Activated CD4-positive, alpha-beta memory T cell treated with anti-CD3 and anti-CD28 coated beads for 36 hours (primary cell): ENCODE measurements at regions not wholly inside any gene's neighbourhood (a gene's known extent, or its start where the extent isn't known, plus 50 kb on each side); places are given as distances from the start of the nearest gene placed in this dataset.

Experiments used
- CTCF ChIA-PET: fragments of 350-600 bp; sonication (Branson Sonifier 250); formaldehyde crosslinking; loops from one replicate; lab custom pipeline; 2021; ENCODE audit warnings: antibody characterized with exemption, inconsistent platforms; lab: Charles Lee
- POLR2A ChIA-PET: fragments of 350-600 bp; sonication (Branson Sonifier 250); formaldehyde crosslinking; loops from one replicate; lab custom pipeline; 2021; ENCODE audit warnings: antibody characterized with exemption; lab: Charles Lee
- DNase-seq: peaks from one replicate; pipeline ENCODE4 v3.0.0-alpha.2; 2020
- H3K27ac Mint-ChIP-seq: one replicate; pipeline ENCODE4 v1.8.0; 2021; ENCODE audit warnings: mixed read lengths
- H3K27me3 Mint-ChIP-seq: one replicate; pipeline ENCODE4 v1.8.0; 2021; ENCODE audit warnings: mixed read lengths
- H3K36me3 Mint-ChIP-seq: one replicate; pipeline ENCODE4 v1.8.0; 2021; ENCODE audit warnings: mixed read lengths
- H3K4me1 Mint-ChIP-seq: one replicate; pipeline ENCODE4 v1.8.0; 2021; ENCODE audit warnings: low read depth, mixed read lengths
- H3K4me3 Mint-ChIP-seq: one replicate; pipeline ENCODE4 v1.8.0; 2021; ENCODE audit warnings: mild to moderate bottlenecking, mixed read lengths
- H3K9me3 Mint-ChIP-seq: one replicate; pipeline ENCODE4 v1.8.0; 2021; ENCODE audit warnings: mixed read lengths
- intact Hi-C: fragments of 100-400 bp; cut with micrococcal nuclease; formaldehyde crosslinking; loops from one replicate; pipeline ENCODE4 v1.15.1; 2023

DNA sequence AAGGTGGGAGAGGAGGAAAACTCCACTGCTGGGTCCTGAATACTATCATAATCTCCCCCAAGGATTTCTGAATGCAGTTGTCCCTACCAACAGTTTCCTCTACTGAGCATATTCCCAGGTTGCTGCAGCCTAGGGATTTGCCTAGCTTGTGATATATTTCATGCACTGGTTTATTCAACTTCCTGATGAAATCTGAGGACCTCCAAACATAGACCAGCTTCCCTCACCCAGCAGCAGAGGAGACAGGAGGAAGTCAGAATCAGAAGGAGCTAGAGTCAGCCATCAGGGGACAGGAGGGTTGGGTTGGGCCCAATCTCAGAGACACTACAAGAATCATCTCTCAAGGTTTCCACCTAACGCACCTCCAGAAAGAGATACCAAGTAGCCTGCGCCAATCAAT is 138.4 kb upstream of the TOP1 start:
- no peak overlapping the region for H3K4me3 Mint-ChIP-seq
- POLR2A ChIA-PET, result no interaction called here
- H3K9me3 Mint-ChIP-seq, result no peaks in the 10 kb centered on the region
- DNase-seq, result no peak
- H3K27me3 Mint-ChIP-seq, result no peaks in the 10 kb centered on the region
- intact Hi-C loops, result no loop called here
- no peaks in the 10 kb centered on the region for H3K36me3 Mint-ChIP-seq
- no peak overlapping the region for H3K27ac Mint-ChIP-seq
- no peaks in the 10 kb centered on the region for H3K4me1 Mint-ChIP-seq
- CTCF ChIA-PET, result no interaction called here

DNA sequence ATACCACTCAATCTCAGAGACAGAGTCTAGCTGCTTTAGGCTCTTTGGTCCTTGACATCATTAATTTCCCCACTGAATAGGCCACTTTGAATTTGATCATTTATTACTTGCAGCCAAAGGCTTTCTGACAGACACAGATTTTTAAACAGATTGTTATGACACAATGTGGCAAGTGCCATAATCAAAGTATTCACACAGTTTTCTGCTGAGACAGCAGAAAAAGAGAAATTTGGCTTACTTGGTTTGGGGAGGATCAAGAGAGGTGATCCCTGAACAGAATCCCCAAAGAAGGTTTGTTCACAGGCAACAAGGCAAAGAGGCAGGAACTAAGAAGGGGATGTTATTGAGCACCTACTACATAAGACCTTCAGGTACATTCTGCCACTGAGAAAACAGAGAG is 138.0 kb upstream of the TOP1 start:
- intact Hi-C loops, result no loop called here
- no peaks in the 10 kb centered on the region for H3K36me3 Mint-ChIP-seq
- H3K4me1 Mint-ChIP-seq, result no peaks in the 10 kb centered on the region
- no peak for DNase-seq
- H3K27ac Mint-ChIP-seq, result no peak overlapping the region
- no peaks in the 10 kb centered on the region for H3K27me3 Mint-ChIP-seq
- no peaks in the 10 kb centered on the region for H3K9me3 Mint-ChIP-seq
- H3K4me3 Mint-ChIP-seq, result no peak overlapping the region
- CTCF ChIA-PET, result no interaction called here
- POLR2A ChIA-PET, result no interaction called here

DNA sequence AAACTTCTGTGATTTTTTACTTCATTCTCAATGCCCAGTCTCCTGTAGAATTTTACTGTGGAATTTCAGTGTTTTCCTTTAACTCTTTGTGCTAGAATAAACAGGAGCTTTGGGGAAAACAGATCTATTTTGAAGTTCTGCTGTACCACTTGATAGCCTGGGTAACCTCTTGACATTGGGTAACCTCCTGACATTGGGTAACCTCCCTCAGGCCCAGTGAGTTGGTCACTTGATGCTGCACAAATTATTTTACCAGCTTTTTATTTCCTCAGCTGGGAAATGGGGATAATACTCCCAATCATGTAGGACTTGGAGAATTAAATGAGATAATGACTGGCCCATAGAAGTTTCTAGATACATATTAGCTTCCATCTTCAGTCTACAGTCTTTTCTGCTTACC is 137.3 kb upstream of the TOP1 start:
- no peaks in the 10 kb centered on the region for H3K9me3 Mint-ChIP-seq
- ChIA-PET POLR2A (no interaction called here), CTCF (interaction anchor here (1.1 kb wide), 1 partner anchor 10 kb away, joined by 3 read pairs; no protein-coding TSS in a partner anchor)
- H3K4me3 Mint-ChIP-seq, result no peak overlapping the region
- no peaks in the 10 kb centered on the region for H3K4me1 Mint-ChIP-seq
- H3K27ac Mint-ChIP-seq, result no peak overlapping the region
- no peak for DNase-seq
- H3K27me3 Mint-ChIP-seq, result no peaks in the 10 kb centered on the region
- intact Hi-C loops, result no loop called here
- no peaks in the 10 kb centered on the region for H3K36me3 Mint-ChIP-seq

DNA sequence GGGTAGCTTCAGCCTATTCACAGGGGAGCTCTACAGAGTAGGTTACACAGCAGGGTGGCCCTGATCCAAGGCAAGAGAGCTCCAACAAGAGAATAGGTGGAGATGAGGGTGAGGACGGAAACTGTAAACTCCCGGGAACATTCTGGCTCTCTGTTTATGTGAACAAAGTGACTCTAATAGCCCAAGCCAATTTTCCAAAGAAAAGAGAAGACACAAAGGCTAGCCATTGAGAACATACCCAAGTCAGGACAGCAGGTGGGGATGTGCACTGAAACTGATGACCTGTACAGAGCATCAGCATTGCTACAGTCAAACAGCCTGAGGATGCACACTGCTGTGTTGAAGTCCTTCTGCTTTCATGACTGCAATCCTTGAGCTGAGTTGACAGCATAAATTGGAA is 136.0 kb upstream of the TOP1 start:
- no peak for DNase-seq
- Mint-ChIP-seq H3K27ac (no peak overlapping the region), H3K9me3 (no peaks in the 10 kb centered on the region), H3K4me3 (no peak overlapping the region), H3K36me3 (no peaks in the 10 kb centered on the region), H3K4me1 (no peaks in the 10 kb centered on the region), H3K27me3 (no peaks in the 10 kb centered on the region)
- intact Hi-C loops, result no loop called here
- ChIA-PET POLR2A (no interaction called here), CTCF (interaction anchor here (0.7 to 1.1 kb wide), 2 partner anchors 12 to 71 kb away, joined by 3 read pairs; no protein-coding TSS in a partner anchor)

DNA sequence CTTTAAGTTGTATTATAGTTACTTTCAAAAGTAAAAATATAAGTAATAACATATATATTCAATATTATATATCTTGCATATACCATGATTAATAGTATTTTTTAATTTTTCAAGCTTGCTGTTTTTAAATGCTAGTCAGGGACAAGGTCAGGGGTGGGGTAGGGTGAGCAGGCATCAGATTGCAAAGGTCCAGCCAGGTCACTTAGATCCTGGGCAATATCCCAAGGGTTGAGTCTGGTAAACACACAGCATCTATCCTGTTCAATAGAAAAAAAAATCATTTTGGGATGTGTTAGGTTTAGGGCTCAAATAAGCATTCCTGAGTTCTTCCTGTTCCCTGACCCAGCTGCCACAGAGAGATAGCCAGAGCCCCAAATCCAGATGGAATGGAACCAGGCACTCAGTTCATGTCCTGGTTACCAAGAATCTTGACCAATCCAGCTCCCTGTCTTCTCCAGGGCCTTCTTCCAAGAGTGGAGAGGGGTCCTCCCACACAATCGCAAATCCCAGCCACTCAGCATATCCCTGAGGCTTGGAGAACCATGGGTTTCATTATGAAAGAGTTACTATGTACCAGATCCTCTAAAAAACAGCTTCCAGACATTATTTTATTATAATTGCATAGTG is 134.9 kb upstream of the TOP1 start:
- ChIA-PET POLR2A (no interaction called here), CTCF (no interaction called here)
- Mint-ChIP-seq H3K9me3 (no peaks in the 10 kb centered on the region), H3K27ac (no peak overlapping the region), H3K36me3 (no peaks in the 10 kb centered on the region), H3K4me1 (no peaks in the 10 kb centered on the region), H3K27me3 (peaks cover 2% of the 10 kb centered on the region), H3K4me3 (no peak overlapping the region)
- intact Hi-C loops, result no loop called here
- DNase-seq, result no peak

GRCh38 chr20:40894237-40894630 is 134.4 kb upstream of the TOP1 start:
- Mint-ChIP-seq H3K36me3 (no peaks in the 10 kb centered on the region), H3K4me1 (no peaks in the 10 kb centered on the region), H3K9me3 (no peaks in the 10 kb centered on the region), H3K4me3 (no peak overlapping the region), H3K27me3 (peaks cover 3% of the 10 kb centered on the region), H3K27ac (no peak overlapping the region)
- POLR2A ChIA-PET, result no interaction called here
- CTCF ChIA-PET, result no interaction called here
- no peak for DNase-seq
- intact Hi-C loops, result no loop called here

GRCh38 chr20:40895182-40895581 is 133.4 kb upstream of the TOP1 start:
- ChIA-PET POLR2A (no interaction called here), CTCF (no interaction called here)
- no peak overlapping the region for H3K4me3 Mint-ChIP-seq
- DNase-seq, result no peak
- no peaks in the 10 kb centered on the region for H3K9me3 Mint-ChIP-seq
- no peaks in the 10 kb centered on the region for H3K36me3 Mint-ChIP-seq
- intact Hi-C loops, result no loop called here
- peaks cover 3% of the 10 kb centered on the region for H3K27me3 Mint-ChIP-seq
- no peaks in the 10 kb centered on the region for H3K4me1 Mint-ChIP-seq
- H3K27ac Mint-ChIP-seq, result no peak overlapping the region

GRCh38 chr20:40896814-40897700 is 131.6 kb upstream of the TOP1 start:
- Mint-ChIP-seq H3K36me3 (no peaks in the 10 kb centered on the region), H3K9me3 (no peaks in the 10 kb centered on the region), H3K27me3 (peaks cover 3% of the 10 kb centered on the region), H3K4me3 (no peak overlapping the region), H3K27ac (no peak overlapping the region), H3K4me1 (no peaks in the 10 kb centered on the region)
- intact Hi-C loops, result no loop called here
- CTCF ChIA-PET, result no interaction called here
- POLR2A ChIA-PET, result no interaction called here
- DNase-seq, result no peak

DNA sequence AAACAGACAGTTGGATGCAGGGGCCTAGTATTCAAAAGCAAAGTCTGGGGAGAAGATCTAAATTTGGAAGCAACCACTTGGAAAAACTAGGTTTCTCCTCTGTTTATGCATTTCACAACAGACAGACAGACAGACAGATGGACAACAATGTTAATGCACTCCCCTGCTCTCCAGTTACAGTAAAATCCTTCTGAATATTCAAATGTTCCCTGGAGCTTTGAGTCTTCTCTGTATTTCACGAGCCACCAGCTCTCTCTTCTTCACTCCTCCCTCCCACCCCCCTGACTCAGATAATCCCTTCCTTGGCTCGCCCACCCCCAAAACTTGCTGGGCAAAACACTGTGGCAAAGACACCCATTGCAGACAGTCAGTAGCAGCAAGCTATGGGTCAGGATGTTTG is 129.3 kb upstream of the TOP1 start:
- POLR2A ChIA-PET, result no interaction called here
- Mint-ChIP-seq H3K4me3 (no peak overlapping the region), H3K4me1 (no peaks in the 10 kb centered on the region), H3K27ac (no peak overlapping the region), H3K9me3 (no peaks in the 10 kb centered on the region), H3K27me3 (peaks cover 3% of the 10 kb centered on the region), H3K36me3 (no peaks in the 10 kb centered on the region)
- intact Hi-C loops, result no loop called here
- no peak for DNase-seq
- CTCF ChIA-PET, result no interaction called here

- Mint-ChIP-seq H3K36me3 (no peaks in the 10 kb centered on the region), H3K4me1 (no peaks in the 10 kb centered on the region), H3K4me3 (no peak overlapping the region), H3K27me3 (peaks cover 3% of the 10 kb centered on the region), H3K27ac (no peak overlapping the region), H3K9me3 (no peaks in the 10 kb centered on the region)
- no peak for DNase-seq
- ChIA-PET CTCF (no interaction called here), POLR2A (no interaction called here)
- intact Hi-C loops, result no loop called here
Measured at GRCh38 chr20:40900666-40901215, 127.9 kb upstream of the TOP1 start.

GRCh38 chr20:40902661-40903060 is 126.0 kb upstream of the TOP1 start:
- CTCF ChIA-PET, result no interaction called here
- H3K4me3 Mint-ChIP-seq, result no peak overlapping the region

GRCh38 chr20:40908309-40908708 is 120.3 kb upstream of the TOP1 start:
- peaks cover 2% of the 10 kb centered on the region for H3K27me3 Mint-ChIP-seq
- no peak overlapping the region for H3K27ac Mint-ChIP-seq
- ChIA-PET POLR2A (no interaction called here), CTCF (no interaction called here)
- no peak overlapping the region for H3K4me3 Mint-ChIP-seq
- intact Hi-C loops, result no loop called here
- DNase-seq, result no peak
- H3K9me3 Mint-ChIP-seq, result no peaks in the 10 kb centered on the region
- no peaks in the 10 kb centered on the region for H3K4me1 Mint-ChIP-seq
- H3K36me3 Mint-ChIP-seq, result no peaks in the 10 kb centered on the region

More at GRCh38 chr20:40902661-40903060, 126.0 kb upstream of the TOP1 start:
- intact Hi-C loops, result no loop called here
- H3K4me1 Mint-ChIP-seq, result no peaks in the 10 kb centered on the region
- peaks cover 3% of the 10 kb centered on the region for H3K27me3 Mint-ChIP-seq
- no peak for DNase-seq
- H3K36me3 Mint-ChIP-seq, result no peaks in the 10 kb centered on the region
- no peaks in the 10 kb centered on the region for H3K9me3 Mint-ChIP-seq
- POLR2A ChIA-PET, result no interaction called here
- H3K27ac Mint-ChIP-seq, result no peak overlapping the region
